AG09309 (cell line): ENCODE measurements at regions not wholly inside any gene's neighbourhood (a gene's known extent, or its start where the extent isn't known, plus 50 kb on each side); places are given as distances from the start of the nearest gene placed in this dataset.

Source experiments
- DNase-seq: peaks from one replicate; pipeline ENCODE4 v3.0.0-alpha.2; 2010; ENCODE audit warnings: low read depth
- H3K4me3 ChIP-seq: 2 replicates; pipeline ENCODE4 v1.5.1; 2011; ENCODE audit warnings: mild to moderate bottlenecking, low read depth, low read length, moderate library complexity; ENCODE audit not compliant: control insufficient read depth
- TF ChIP-seq, protein P1 (sequence below): IDR thresholded peaks from 2 replicates; pipeline ENCODE4 v1.5.1; 2011; ENCODE audit warnings: mild to moderate bottlenecking, low read depth, low read length, inconsistent platforms; ENCODE audit not compliant: insufficient read depth, control insufficient read depth; ENCODE audit errors: missing control alignments

DNA sequence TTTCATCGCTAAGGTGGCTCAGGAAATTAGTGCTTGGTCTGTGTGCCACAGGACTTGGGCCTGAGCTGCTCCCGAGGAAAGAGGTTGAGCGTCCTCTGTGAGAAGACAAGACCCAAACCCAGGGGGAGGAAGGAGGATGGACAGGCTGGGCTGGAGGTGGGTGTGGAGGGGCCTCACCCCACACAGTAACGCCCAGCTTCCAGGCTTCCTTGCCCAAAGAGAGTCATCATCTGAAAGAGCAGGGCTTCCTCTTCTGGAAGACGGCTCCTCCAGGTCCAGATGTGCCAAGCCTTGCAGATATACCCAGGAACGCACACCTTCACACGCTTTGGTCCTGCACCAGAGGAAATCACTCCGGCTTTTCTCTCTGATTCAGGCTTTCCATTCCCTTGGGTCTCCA lies 127.8 kb upstream of the MGMT start:
- H3K4me3 ChIP-seq: no peak overlapping the region
- TF ChIP-seq, protein P1, sequence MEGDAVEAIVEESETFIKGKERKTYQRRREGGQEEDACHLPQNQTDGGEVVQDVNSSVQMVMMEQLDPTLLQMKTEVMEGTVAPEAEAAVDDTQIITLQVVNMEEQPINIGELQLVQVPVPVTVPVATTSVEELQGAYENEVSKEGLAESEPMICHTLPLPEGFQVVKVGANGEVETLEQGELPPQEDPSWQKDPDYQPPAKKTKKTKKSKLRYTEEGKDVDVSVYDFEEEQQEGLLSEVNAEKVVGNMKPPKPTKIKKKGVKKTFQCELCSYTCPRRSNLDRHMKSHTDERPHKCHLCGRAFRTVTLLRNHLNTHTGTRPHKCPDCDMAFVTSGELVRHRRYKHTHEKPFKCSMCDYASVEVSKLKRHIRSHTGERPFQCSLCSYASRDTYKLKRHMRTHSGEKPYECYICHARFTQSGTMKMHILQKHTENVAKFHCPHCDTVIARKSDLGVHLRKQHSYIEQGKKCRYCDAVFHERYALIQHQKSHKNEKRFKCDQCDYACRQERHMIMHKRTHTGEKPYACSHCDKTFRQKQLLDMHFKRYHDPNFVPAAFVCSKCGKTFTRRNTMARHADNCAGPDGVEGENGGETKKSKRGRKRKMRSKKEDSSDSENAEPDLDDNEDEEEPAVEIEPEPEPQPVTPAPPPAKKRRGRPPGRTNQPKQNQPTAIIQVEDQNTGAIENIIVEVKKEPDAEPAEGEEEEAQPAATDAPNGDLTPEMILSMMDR: no peak
- DNase-seq: no peak

DNA sequence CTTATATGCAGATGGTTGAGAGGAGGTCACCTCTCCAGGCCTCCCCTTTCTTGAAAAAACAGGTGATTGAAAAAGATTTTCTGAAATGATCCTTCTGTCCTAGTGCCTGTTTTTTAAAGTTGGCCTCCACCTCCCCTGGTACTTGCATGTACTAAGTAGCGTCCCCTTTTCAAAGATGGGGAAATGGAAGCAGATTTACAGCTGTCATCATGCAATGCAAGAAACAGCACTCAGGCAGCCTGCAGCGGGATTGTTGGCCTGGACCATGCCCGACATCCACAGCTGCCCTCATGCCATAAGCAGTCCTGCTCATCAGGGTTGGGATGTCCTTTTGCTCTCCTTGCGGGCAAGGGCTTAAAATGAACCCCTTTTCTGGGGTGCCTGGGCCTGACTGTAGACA lies 127.2 kb upstream of the MGMT start:
- DNase-seq: no peak
- TF ChIP-seq, protein P1: no peak
- no peak overlapping the region for H3K4me3 ChIP-seq

DNA sequence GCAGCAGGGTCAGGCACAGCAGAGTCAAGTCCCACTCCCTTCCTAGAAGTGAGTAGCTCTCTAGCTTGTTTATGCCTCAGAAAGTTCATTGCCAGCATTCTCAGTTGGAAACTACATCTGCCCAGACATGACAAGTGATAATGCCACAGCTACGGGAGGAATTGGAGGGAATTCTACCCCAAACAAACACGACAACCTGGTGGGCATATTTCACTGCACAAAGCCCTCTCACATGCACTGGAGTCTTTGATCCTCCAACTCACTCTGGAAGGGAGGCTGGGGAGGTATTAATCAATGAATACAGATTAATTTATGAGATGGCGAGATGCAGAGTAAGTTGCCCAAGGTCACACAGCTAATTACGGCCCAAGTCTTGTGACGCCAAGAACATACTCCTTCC lies 126.0 kb upstream of the MGMT start:
- DNase-seq: no peak
- no peak overlapping the region for H3K4me3 ChIP-seq
- TF ChIP-seq, protein P1: no peak

- no peak overlapping the region for H3K4me3 ChIP-seq
- TF ChIP-seq, protein P1: no peak
Measured at GRCh38 chr10:129342385-129342784, 124.7 kb upstream of the MGMT start.

GRCh38 chr10:129343141-129343540 lies 123.9 kb upstream of the MGMT start:
- DNase-seq: no peak
- TF ChIP-seq, protein P1: no peak
- no peak overlapping the region for H3K4me3 ChIP-seq

More at GRCh38 chr10:129342385-129342784, 124.7 kb upstream of the MGMT start:
- no peak for DNase-seq

GRCh38 chr10:129344103-129344502 lies 122.9 kb upstream of the MGMT start:
- TF ChIP-seq, protein P1: no peak
- H3K4me3 ChIP-seq: no peak overlapping the region
- no peak for DNase-seq
